Esophagus squamous epithelium (tissue), 5 donors: ENCODE measurements at regions not wholly inside any gene's neighbourhood (a gene's known extent, or its start where the extent isn't known, plus 50 kb on each side); places are given as distances from the start of the nearest gene placed in this dataset.
A peak's percentile ranks its signal among the peaks of the same experiment; 100 is the strongest.

Experiments
- DNase-seq: peaks from one replicate; lab custom pipeline; 2025; lab: John Stamatoyannopoulos, UW
- H3K27ac ChIP-seq, 4 donors: fragments of 200-600 bp; sonication (generic); one replicate each; pipeline ENCODE4 v1.5.1; 2016 to 2019; ENCODE audit warnings: mild to moderate bottlenecking in 1 of 4
- H3K27me3 ChIP-seq, 4 donors: fragments of 200-600 bp; sonication (generic); 1 replicate in 3 of 4; 2 replicates in 1 of 4; pipeline versions ENCODE4 v1.5.1 to v1.6.0; 2017 to 2021; ENCODE audit warnings: antibody characterized with exemption in 1 of 4
- H3K36me3 ChIP-seq, 3 donors: fragments of 200-600 bp; sonication (generic); one replicate each; pipeline ENCODE4 v1.5.1; 2016 to 2019
- H3K4me1 ChIP-seq, 3 donors: fragments of 200-600 bp; sonication (generic); one replicate each; pipeline ENCODE4 v1.5.1; 2017 to 2019
- H3K4me3 ChIP-seq, 4 donors: fragments of 200-600 bp; sonication (generic); 1 replicate in 3 of 4; 2 replicates in 1 of 4; pipeline ENCODE4 v1.5.1; 2016 to 2019; ENCODE audit warnings: mild to moderate bottlenecking in 2 of 4, moderate library complexity in 1 of 4
- H3K9me3 ChIP-seq, 3 donors: fragments of 200-600 bp; sonication (generic); one replicate each; pipeline ENCODE4 v1.5.1; 2016 to 2019
- CTCF ChIP-seq, 6 experiments: fragments of 450-650 bp in 4 of 6; fragments of 200-600 bp in 2 of 6; sonication (generic) in 2 of 6; IDR thresholded peaks; one replicate each; pipeline ENCODE4 v1.5.1; 2016 to 2019; ENCODE audit warnings: antibody characterized with exemption in 6 of 6, mild to moderate bottlenecking in 4 of 6, moderate library complexity in 4 of 6
- POLR2A ChIP-seq, 4 donors: fragments of 450-650 bp; IDR thresholded peaks; one replicate each; pipeline ENCODE4 v1.6.1; 2017; ENCODE audit warnings: antibody characterized with exemption in 4 of 4, mild to moderate bottlenecking in 4 of 4, moderate library complexity in 3 of 4
- WGBS, 2 donors: methylation state at CpG; one replicate each; pipeline ENCODE4 v1.1.5; 2018; 5-methylcytosine and 5-hydroxymethylcytosine counted together
- intact Hi-C: fragments of 100-400 bp; cut with DNase I; formaldehyde crosslinking; loops from one replicate; pipeline ENCODE4 v1.15.0; 2022
- donor health status: DM: yes; HTN: yes; CAD: no.

- Histone ChIP-seq H3K27me3 (no peaks in the 10 kb centered on the region), H3K4me3 (no peak overlapping the region), H3K4me1 (no peaks in the 10 kb centered on the region), H3K9me3 (peaks cover 0 to 2% (median 0%) of the 10 kb centered on the region in 3 donors), H3K27ac (no peak overlapping the region), H3K36me3 (no peaks in the 10 kb centered on the region)
- no peak for TF ChIP-seq CTCF (IDR thresholded peaks at IDR 0.05)
- TF ChIP-seq POLR2A (IDR thresholded peaks at IDR 0.05) = no peak
- DNase-seq = no peak
- intact Hi-C loops = no loop called here
- 32 to 54% methylated on average over 2 of the region's 2 CpGs for WGBS, 2 donors
Measured at GRCh38 chrX:143455046-143455445, 62.2 kb downstream of the SPANXN3 start.

GRCh38 chrX:143437439-143437838 lies 79.8 kb downstream of the SPANXN3 start:
- H3K4me3 ChIP-seq = no peak overlapping the region
- no peaks in the 10 kb centered on the region for H3K4me1 ChIP-seq
- H3K9me3 ChIP-seq = peaks cover 0 to 5% (median 0%) of the 10 kb centered on the region in 3 donors
- 17 to 26% methylated on average over 6 to 7 of the region's 7 CpGs for WGBS, 2 donors
- intact Hi-C loops = no loop called here
- no peak for DNase-seq
- no peak for TF ChIP-seq POLR2A (IDR thresholded peaks at IDR 0.05)
- TF ChIP-seq CTCF (IDR thresholded peaks at IDR 0.05) = peak in 1 of 6 experiments; percentile 5
- no peaks in the 10 kb centered on the region for H3K27me3 ChIP-seq
- no peaks in the 10 kb centered on the region for H3K36me3 ChIP-seq
- H3K27ac ChIP-seq = no peak overlapping the region

- 70 to 91% methylated on average over 2 of the region's 2 CpGs for WGBS, 2 donors
Measured at GRCh38 chrX:143435916-143436315, 81.4 kb downstream of the SPANXN3 start.

GRCh38 chrX:143429811-143430210 lies 87.5 kb downstream of the SPANXN3 start:
- WGBS, 2 donors = 25 to 64% methylated on average over 3 to 4 of the region's 4 CpGs
- H3K4me3 ChIP-seq = no peak overlapping the region
- no peaks in the 10 kb centered on the region for H3K4me1 ChIP-seq
- no peaks in the 10 kb centered on the region for H3K27me3 ChIP-seq
- DNase-seq = no peak
- TF ChIP-seq POLR2A (IDR thresholded peaks at IDR 0.05) (no peak), CTCF (IDR thresholded peaks at IDR 0.05) (no peak)
- H3K9me3 ChIP-seq = no peaks in the 10 kb centered on the region
- intact Hi-C loops = no loop called here
- H3K36me3 ChIP-seq = no peaks in the 10 kb centered on the region
- no peak overlapping the region for H3K27ac ChIP-seq

More at GRCh38 chrX:143435916-143436315, 81.4 kb downstream of the SPANXN3 start:
- no peaks in the 10 kb centered on the region for H3K36me3 ChIP-seq
- intact Hi-C loops = no loop called here
- no peak overlapping the region for H3K4me3 ChIP-seq
- DNase-seq = no peak
- no peaks in the 10 kb centered on the region for H3K9me3 ChIP-seq
- no peaks in the 10 kb centered on the region for H3K4me1 ChIP-seq
- TF ChIP-seq CTCF (IDR thresholded peaks at IDR 0.05) (no peak), POLR2A (IDR thresholded peaks at IDR 0.05) (no peak)
- H3K27ac ChIP-seq = no peak overlapping the region
- no peaks in the 10 kb centered on the region for H3K27me3 ChIP-seq

- H3K9me3 ChIP-seq = no peaks in the 10 kb centered on the region
- 82 to 87% methylated on average over 5 of the region's 5 CpGs for WGBS, 2 donors
- no peaks in the 10 kb centered on the region for H3K4me1 ChIP-seq
- H3K27me3 ChIP-seq = no peaks in the 10 kb centered on the region
- no peaks in the 10 kb centered on the region for H3K36me3 ChIP-seq
- TF ChIP-seq POLR2A (IDR thresholded peaks at IDR 0.05) = no peak
- no peak for TF ChIP-seq CTCF (IDR thresholded peaks at IDR 0.05)
- no peak for DNase-seq
- no peak overlapping the region for H3K27ac ChIP-seq
- no peak overlapping the region for H3K4me3 ChIP-seq
- intact Hi-C loops = no loop called here
Measured at GRCh38 chrX:143429131-143429530, 88.1 kb downstream of the SPANXN3 start.
